Cerebellar nuclear complex (tissue), 1 donor: ENCODE measurements at regions not wholly inside any gene's neighbourhood (a gene's known extent, or its start where the extent isn't known, plus 50 kb on each side); places are given as distances from the start of the nearest gene placed in this dataset.

Experiments used
- DNase-seq, 2 experiments: peaks; one replicate each; lab custom pipeline; 2025; lab: John Stamatoyannopoulos, UW

- no peak for DNase-seq
Observed at GRCh38 chr12:89185181-89185580, 167.1 kb downstream of the DUSP6 start.

- no peak for DNase-seq
Observed at GRCh38 chr12:89183985-89184435, 168.3 kb downstream of the DUSP6 start.

- DNase-seq, result no peak
Observed at GRCh38 chr12:89181271-89181920, 170.9 kb downstream of the DUSP6 start.

- no peak for DNase-seq
Observed at GRCh38 chr12:89180496-89180895, 171.8 kb downstream of the DUSP6 start.

- no peak for DNase-seq
Observed at GRCh38 chr12:89179983-89180382, 172.3 kb downstream of the DUSP6 start.

- no peak for DNase-seq
Observed at GRCh38 chr12:89179245-89179644, 173.1 kb downstream of the DUSP6 start.

- DNase-seq, result no peak
Observed at GRCh38 chr12:89177802-89178395, 174.4 kb downstream of the DUSP6 start.

GRCh38 chr12:89176676-89177075, 175.6 kb downstream of the DUSP6 start:
- no peak for DNase-seq

- no peak for DNase-seq
Observed at GRCh38 chr12:89173678-89174077, 178.6 kb downstream of the DUSP6 start.

- no peak for DNase-seq
Observed at GRCh38 chr12:89173096-89173495, 179.2 kb downstream of the DUSP6 start.

- DNase-seq, result no peak
Observed at GRCh38 chr12:89172224-89172623, 180.1 kb downstream of the DUSP6 start.

GRCh38 chr12:89169321-89169720, 183.0 kb downstream of the DUSP6 start:
- no peak for DNase-seq

GRCh38 chr12:89167986-89168385, 184.3 kb downstream of the DUSP6 start:
- no peak for DNase-seq

- no peak for DNase-seq
Observed at GRCh38 chr12:89166525-89166934, 185.8 kb downstream of the DUSP6 start.

- no peak for DNase-seq
Observed at GRCh38 chr12:89166121-89166520, 186.2 kb downstream of the DUSP6 start.

GRCh38 chr12:89165703-89166102, 186.6 kb downstream of the DUSP6 start:
- DNase-seq, result no peak

- DNase-seq, result no peak
Observed at GRCh38 chr12:89163918-89164317, 188.4 kb downstream of the DUSP6 start.

- no peak for DNase-seq
Observed at GRCh38 chr12:89162589-89163261, 189.6 kb downstream of the DUSP6 start.

- DNase-seq, result no peak
Observed at GRCh38 chr12:89161557-89161956, 190.7 kb downstream of the DUSP6 start.

- DNase-seq, result no peak
Observed at GRCh38 chr12:89160716-89161123, 191.6 kb downstream of the DUSP6 start.

GRCh38 chr12:89157413-89157812, 194.9 kb downstream of the DUSP6 start:
- no peak for DNase-seq

- DNase-seq, result no peak
Observed at GRCh38 chr12:89156862-89157262, 195.4 kb downstream of the DUSP6 start.

GRCh38 chr12:89156340-89156739, 196.0 kb downstream of the DUSP6 start:
- DNase-seq, result no peak
